MM.1S (cell line): ENCODE measurements at regions not wholly inside any gene's neighbourhood (a gene's known extent, or its start where the extent isn't known, plus 50 kb on each side); places are given as distances from the start of the nearest gene placed in this dataset.

ENCODE experiments used
- CTCF ChIP-seq: fragments of 300-600 bp; sonication (generic); IDR thresholded peaks from 2 replicates; pipeline ENCODE4 v1.5.1; 2016; ENCODE audit warnings: antibody characterized with exemption, low read length, mixed read lengths
- EZH2 ChIP-seq: fragments of 300-600 bp; sonication (generic); optimal IDR thresholded peaks from 2 replicates; pipeline ENCODE3; 2017; ENCODE audit warnings: low read depth, mild to moderate bottlenecking, antibody characterized with exemption, low read length, mixed read lengths
- EZH2phosphoT487 ChIP-seq: fragments of 300-600 bp; sonication (generic); IDR thresholded peaks from 2 replicates; pipeline ENCODE4 v1.6.1; 2018; ENCODE audit warnings: antibody characterized with exemption, low read length

GRCh38 chr4:34921391-34921790 is 1322.9 kb downstream of the ARAP2 start:
- TF ChIP-seq EZH2 (no peak), EZH2phosphoT487 (no peak), CTCF (no peak)
